ENCODE measurements at regions not wholly inside any gene's neighbourhood (a gene's known extent, or its start where the extent isn't known, plus 50 kb on each side); places are given as distances from the start of the nearest gene placed in this dataset.

DNA sequence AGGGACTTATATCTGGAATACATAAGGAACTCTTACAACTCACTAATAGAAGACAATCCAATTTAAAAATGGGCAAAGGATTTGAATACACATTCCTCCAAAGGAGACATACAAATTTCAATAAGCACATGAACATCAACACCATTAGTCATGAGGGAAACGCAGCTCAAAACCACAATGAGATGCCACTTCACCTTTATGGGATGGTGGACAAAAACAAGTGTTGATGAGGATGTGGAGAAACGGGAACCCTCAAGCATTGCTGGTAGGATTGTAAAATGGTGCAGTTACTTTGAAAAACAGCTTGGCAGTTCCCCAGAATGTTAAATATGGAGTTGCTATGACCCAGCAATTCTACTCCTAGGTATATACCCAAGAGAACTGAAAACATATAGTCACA lies 72.7 kb upstream of the IER5L start:
- H3K79me2 ChIP-seq (ENCODE audit: insufficient read depth, low read depth): no peaks in the 10 kb centered on the region
- H2AFZ ChIP-seq (ENCODE audit: low read depth): no peak overlapping the region
- no peaks in the 10 kb centered on the region for H3K27me3 ChIP-seq (ENCODE audit: insufficient read depth, low read depth)
- TF ChIP-seq, protein P1, sequence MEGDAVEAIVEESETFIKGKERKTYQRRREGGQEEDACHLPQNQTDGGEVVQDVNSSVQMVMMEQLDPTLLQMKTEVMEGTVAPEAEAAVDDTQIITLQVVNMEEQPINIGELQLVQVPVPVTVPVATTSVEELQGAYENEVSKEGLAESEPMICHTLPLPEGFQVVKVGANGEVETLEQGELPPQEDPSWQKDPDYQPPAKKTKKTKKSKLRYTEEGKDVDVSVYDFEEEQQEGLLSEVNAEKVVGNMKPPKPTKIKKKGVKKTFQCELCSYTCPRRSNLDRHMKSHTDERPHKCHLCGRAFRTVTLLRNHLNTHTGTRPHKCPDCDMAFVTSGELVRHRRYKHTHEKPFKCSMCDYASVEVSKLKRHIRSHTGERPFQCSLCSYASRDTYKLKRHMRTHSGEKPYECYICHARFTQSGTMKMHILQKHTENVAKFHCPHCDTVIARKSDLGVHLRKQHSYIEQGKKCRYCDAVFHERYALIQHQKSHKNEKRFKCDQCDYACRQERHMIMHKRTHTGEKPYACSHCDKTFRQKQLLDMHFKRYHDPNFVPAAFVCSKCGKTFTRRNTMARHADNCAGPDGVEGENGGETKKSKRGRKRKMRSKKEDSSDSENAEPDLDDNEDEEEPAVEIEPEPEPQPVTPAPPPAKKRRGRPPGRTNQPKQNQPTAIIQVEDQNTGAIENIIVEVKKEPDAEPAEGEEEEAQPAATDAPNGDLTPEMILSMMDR (conservative IDR thresholded peaks at IDR 0.05; ENCODE audit: low read depth, low read length): no peak
- no peak overlapping the region for H3K4me3 ChIP-seq (IDR thresholded peaks at IDR 0.05; ENCODE audit: insufficient read depth, low read depth, low read length)
- H3K36me3 ChIP-seq (ENCODE audit: insufficient read depth): no peaks in the 10 kb centered on the region
- H3K9ac ChIP-seq: no peak overlapping the region
- no peaks in the 10 kb centered on the region for H3K4me1 ChIP-seq (ENCODE audit: low read depth, poor library complexity, severe bottlenecking)
- no peak overlapping the region for H3K4me2 ChIP-seq
- no peaks in the 10 kb centered on the region for H4K20me1 ChIP-seq (ENCODE audit: insufficient read depth)
- H3K27ac ChIP-seq: no peak overlapping the region

DNA sequence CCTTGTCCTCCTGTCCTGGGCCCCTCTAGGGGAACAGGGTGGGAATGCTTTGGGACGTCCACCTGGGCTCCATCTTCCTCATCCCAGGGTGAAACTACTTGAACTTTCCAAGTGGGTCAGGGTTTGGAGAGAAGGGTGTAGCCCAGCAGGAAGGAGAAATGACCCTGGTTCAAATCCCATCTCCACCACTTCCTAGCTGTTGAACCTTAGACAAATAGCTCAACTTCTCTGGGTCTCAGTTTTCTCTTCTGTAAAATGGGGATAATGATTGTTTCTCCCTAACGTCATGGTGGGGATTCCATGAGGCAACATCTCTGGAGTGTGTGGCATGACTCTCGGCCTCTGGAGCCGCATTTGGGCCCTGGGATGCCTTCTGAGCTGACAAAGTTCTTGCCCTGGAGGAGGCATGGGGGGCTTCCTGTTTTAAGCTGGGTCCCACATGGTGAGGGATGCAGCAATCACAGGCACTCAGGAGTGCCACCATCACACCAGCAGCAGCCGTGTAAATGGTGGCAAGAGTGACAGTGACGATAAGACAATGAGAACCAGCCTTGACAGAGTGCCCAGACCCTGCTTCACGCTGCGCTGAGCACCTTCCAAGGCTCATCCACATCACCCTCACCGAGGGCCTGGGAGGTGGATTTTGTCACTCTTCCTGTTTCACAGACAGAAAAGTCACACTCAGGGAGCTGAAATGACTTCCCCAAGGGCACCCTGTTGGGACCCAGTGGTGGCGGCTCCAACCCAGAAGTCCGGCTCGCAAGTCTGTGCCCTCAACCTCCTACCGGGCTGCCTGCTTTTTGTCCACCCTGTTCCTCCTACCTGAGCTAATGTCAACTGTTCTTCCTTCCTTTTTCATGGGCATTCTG lies 69.5 kb upstream of the IER5L start:
- H3K79me2 ChIP-seq (ENCODE audit: insufficient read depth, low read depth): no peaks in the 10 kb centered on the region
- no peaks in the 10 kb centered on the region for H3K27me3 ChIP-seq (ENCODE audit: insufficient read depth, low read depth)
- H3K4me2 ChIP-seq: no peak overlapping the region
- H3K4me3 ChIP-seq (IDR thresholded peaks at IDR 0.05; ENCODE audit: insufficient read depth, low read depth, low read length): no peak overlapping the region
- TF ChIP-seq, protein P1 (conservative IDR thresholded peaks at IDR 0.05; ENCODE audit: low read depth, low read length): no peak
- no peak overlapping the region for H2AFZ ChIP-seq (ENCODE audit: low read depth)
- H3K36me3 ChIP-seq (ENCODE audit: insufficient read depth): no peaks in the 10 kb centered on the region
- H3K27ac ChIP-seq: no peak overlapping the region
- H3K4me1 ChIP-seq (ENCODE audit: low read depth, poor library complexity, severe bottlenecking): no peaks in the 10 kb centered on the region
- H3K9ac ChIP-seq: no peak overlapping the region
- H4K20me1 ChIP-seq (ENCODE audit: insufficient read depth): no peaks in the 10 kb centered on the region

GRCh38 chr9:129245276-129245675 lies 67.2 kb upstream of the IER5L start:
- Histone ChIP-seq H3K9ac (no peak overlapping the region), H3K36me3 (ENCODE audit: insufficient read depth) (no peaks in the 10 kb centered on the region), H3K27me3 (ENCODE audit: insufficient read depth, low read depth) (no peaks in the 10 kb centered on the region), H3K79me2 (ENCODE audit: insufficient read depth, low read depth) (no peaks in the 10 kb centered on the region), H3K4me3 (IDR thresholded peaks at IDR 0.05; ENCODE audit: insufficient read depth, low read depth, low read length) (no peak overlapping the region), H3K4me2 (no peak overlapping the region), H4K20me1 (ENCODE audit: insufficient read depth) (no peaks in the 10 kb centered on the region), H3K27ac (no peak overlapping the region), H3K4me1 (ENCODE audit: low read depth, poor library complexity, severe bottlenecking) (no peaks in the 10 kb centered on the region), H2AFZ (ENCODE audit: low read depth) (no peak overlapping the region)
- TF ChIP-seq, protein P1 (conservative IDR thresholded peaks at IDR 0.05; ENCODE audit: low read depth, low read length): no peak

GRCh38 chr9:129242971-129243561 lies 65.0 kb upstream of the IER5L start:
- Histone ChIP-seq H4K20me1 (ENCODE audit: insufficient read depth) (no peaks in the 10 kb centered on the region), H3K4me1 (ENCODE audit: low read depth, poor library complexity, severe bottlenecking) (no peaks in the 10 kb centered on the region), H3K79me2 (ENCODE audit: insufficient read depth, low read depth) (no peaks in the 10 kb centered on the region), H3K27me3 (ENCODE audit: insufficient read depth, low read depth) (no peaks in the 10 kb centered on the region), H3K27ac (no peak overlapping the region), H3K36me3 (ENCODE audit: insufficient read depth) (no peaks in the 10 kb centered on the region), H3K9ac (no peak overlapping the region), H2AFZ (ENCODE audit: low read depth) (no peak overlapping the region), H3K4me3 (IDR thresholded peaks at IDR 0.05; ENCODE audit: insufficient read depth, low read depth, low read length) (no peak overlapping the region), H3K4me2 (no peak overlapping the region)
- TF ChIP-seq, protein P1 (conservative IDR thresholded peaks at IDR 0.05; ENCODE audit: low read depth, low read length): no peak
